ENCODE measurements at regions not wholly inside any gene's neighbourhood (a gene's known extent, or its start where the extent isn't known, plus 50 kb on each side); places are given as distances from the start of the nearest gene placed in this dataset.
"Not testable (repeated sequence)": the region's sequence is repeated elsewhere in the genome, so short reads cannot be mapped to it uniquely, and the experiment has no call there.

GRCh38 chrY:18718714-18719113, 54.8 kb downstream of the HSFY2 start:
- not testable (repeated sequence) for TF ChIP-seq CTCF (IDR thresholded peaks at IDR 0.05); CDX4 (CRISPR knock-in tag; IDR thresholded peaks at IDR 0.05; ENCODE audit: borderline replicate concordance); TCF7 (CRISPR knock-in tag; IDR thresholded peaks at IDR 0.05; ENCODE audit: low read depth); USF2 (CRISPR knock-in tag; IDR thresholded peaks at IDR 0.05); FOXK1 (CRISPR knock-in tag; IDR thresholded peaks at IDR 0.05); NFYB (CRISPR knock-in tag; conservative IDR thresholded peaks at IDR 0.05; ENCODE audit: low read depth); JAZF1 (CRISPR knock-in tag; IDR thresholded peaks at IDR 0.05); PRDM15 (CRISPR knock-in tag; IDR thresholded peaks at IDR 0.05); MYBL2 (CRISPR knock-in tag; IDR thresholded peaks at IDR 0.05); TEAD4 (CRISPR knock-in tag; IDR thresholded peaks at IDR 0.05); KAT7 (CRISPR knock-in tag; IDR thresholded peaks at IDR 0.05; ENCODE audit: borderline replicate concordance)
- TF ChIP-seq, protein P1, sequence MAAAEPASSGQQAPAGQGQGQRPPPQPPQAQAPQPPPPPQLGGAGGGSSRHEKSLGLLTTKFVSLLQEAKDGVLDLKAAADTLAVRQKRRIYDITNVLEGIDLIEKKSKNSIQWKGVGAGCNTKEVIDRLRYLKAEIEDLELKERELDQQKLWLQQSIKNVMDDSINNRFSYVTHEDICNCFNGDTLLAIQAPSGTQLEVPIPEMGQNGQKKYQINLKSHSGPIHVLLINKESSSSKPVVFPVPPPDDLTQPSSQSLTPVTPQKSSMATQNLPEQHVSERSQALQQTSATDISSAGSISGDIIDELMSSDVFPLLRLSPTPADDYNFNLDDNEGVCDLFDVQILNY (CRISPR knock-in tag; IDR thresholded peaks at IDR 0.05): not testable (repeated sequence)
- TF ChIP-seq, protein P2, sequence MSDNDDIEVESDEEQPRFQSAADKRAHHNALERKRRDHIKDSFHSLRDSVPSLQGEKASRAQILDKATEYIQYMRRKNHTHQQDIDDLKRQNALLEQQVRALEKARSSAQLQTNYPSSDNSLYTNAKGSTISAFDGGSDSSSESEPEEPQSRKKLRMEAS (CRISPR knock-in tag; IDR thresholded peaks at IDR 0.05): not testable (repeated sequence)
